ENCODE measurements at regions not wholly inside any gene's neighbourhood (a gene's known extent, or its start where the extent isn't known, plus 50 kb on each side); places are given as distances from the start of the nearest gene placed in this dataset.

- no peak for TF ChIP-seq CTCF (conservative IDR thresholded peaks at IDR 0.05 in 1 of 2, IDR thresholded peaks at IDR 0.05 in 1 of 2; ENCODE audit: low read depth in 1 of 2, low read length in 2 of 2)
- TF ChIP-seq EZH2 (IDR thresholded peaks at IDR 0.05; ENCODE audit: low read length, missing control alignments), result no peak
Measured at GRCh38 chr20:54746796-54747195, 271.4 kb downstream of the DOK5 start.

All from fibroblast of lung (primary cell).